Keratinocyte (primary cell): ENCODE measurements at regions not wholly inside any gene's neighbourhood (a gene's known extent, or its start where the extent isn't known, plus 50 kb on each side); places are given as distances from the start of the nearest gene placed in this dataset.

ENCODE experiments used
- DNase-seq: peaks from one replicate; pipeline ENCODE4 v3.0.0-alpha.2; 2011; ENCODE audit warnings: low read depth, missing footprints, low spot score
- FAIRE-seq: peaks from 2 replicates; lab custom pipeline; 2011; peaks lifted over from hg19 to GRCh38; lab: Jason Lieb, UNC
- H2AFZ ChIP-seq: 2 replicates; pipeline ENCODE4 v1.6.0; 2012; ENCODE audit warnings: low read length, control low read depth, inconsistent platforms; ENCODE audit not compliant: control insufficient read depth
- H3K27ac ChIP-seq: 2 replicates; pipeline ENCODE4 v1.5.1; 2011; ENCODE audit warnings: low read length; ENCODE audit not compliant: control insufficient read depth, insufficient read depth
- H3K27me3 ChIP-seq: 3 replicates; pipeline ENCODE4 v1.6.0; 2011; ENCODE audit warnings: low read length; ENCODE audit not compliant: control insufficient read depth, insufficient read depth; ENCODE audit errors: extremely low read depth
- H3K36me3 ChIP-seq, 2 experiments: 2 replicates in 1 of 2; 3 replicates in 1 of 2; pipeline ENCODE4 v1.5.1; 2011; ENCODE audit warnings: low read length in 2 of 2, mild to moderate bottlenecking in 1 of 2; ENCODE audit not compliant: control insufficient read depth in 2 of 2, insufficient read depth in 2 of 2; ENCODE audit errors: extremely low read depth in 1 of 2
- H3K4me1 ChIP-seq: 3 replicates; pipeline ENCODE4 v1.5.1; 2011; ENCODE audit warnings: low read length; ENCODE audit not compliant: control insufficient read depth, insufficient read depth; ENCODE audit errors: extremely low read depth
- H3K4me2 ChIP-seq: 3 replicates; pipeline ENCODE4 v1.6.0; 2011; ENCODE audit warnings: low read depth, low read length; ENCODE audit not compliant: control insufficient read depth, insufficient read depth; ENCODE audit errors: extremely low read depth
- H3K4me3 ChIP-seq, 3 experiments: fragments of 200-600 bp in 1 of 3; sonication (generic) in 1 of 3; 2 replicates in 2 of 3; 3 replicates in 1 of 3; pipeline ENCODE4 v1.5.1; 2011 to 2016; ENCODE audit warnings: low read length in 3 of 3, mild to moderate bottlenecking in 3 of 3, control low read depth in 2 of 3, inconsistent platforms in 1 of 3, low read depth in 1 of 3, mixed read lengths in 1 of 3, mixed run types in 1 of 3, moderate library complexity in 1 of 3; ENCODE audit not compliant: control insufficient read depth in 2 of 3, insufficient read depth in 2 of 3; ENCODE audit errors: extremely low read depth in 1 of 3
- H3K79me2 ChIP-seq: 2 replicates; pipeline ENCODE4 v1.6.0; 2012; ENCODE audit warnings: low read length; ENCODE audit not compliant: control insufficient read depth, insufficient read depth
- H3K9ac ChIP-seq: 3 replicates; pipeline ENCODE4 v1.6.0; 2011; ENCODE audit warnings: low read length; ENCODE audit not compliant: control insufficient read depth, insufficient read depth; ENCODE audit errors: extremely low read depth
- H3K9me1 ChIP-seq: 3 replicates; pipeline ENCODE4 v1.6.0; 2011; ENCODE audit warnings: low read length; ENCODE audit not compliant: control insufficient read depth, insufficient read depth; ENCODE audit errors: extremely low read depth
- H3K9me3 ChIP-seq: 2 replicates; pipeline ENCODE4 v1.5.1; 2012; ENCODE audit warnings: low read depth, low read length; ENCODE audit not compliant: control insufficient read depth
- H4K20me1 ChIP-seq: 3 replicates; pipeline ENCODE4 v1.6.0; 2011; ENCODE audit warnings: low read length; ENCODE audit not compliant: control insufficient read depth, insufficient read depth; ENCODE audit errors: extremely low read depth
- CTCF ChIP-seq, 3 experiments: IDR thresholded peaks in 1 of 3; conservative IDR thresholded peaks in 1 of 3; optimal IDR thresholded peaks in 1 of 3; 2 replicates in 2 of 3; 3 replicates in 1 of 3; pipeline versions ENCODE3 to v1.5.1; 2011; ENCODE audit warnings: low read length in 3 of 3, mild to moderate bottlenecking in 3 of 3, moderate library complexity in 2 of 3, control low read depth in 1 of 3, inconsistent platforms in 1 of 3; ENCODE audit not compliant: insufficient read depth in 2 of 3; ENCODE audit errors: extremely low read depth in 1 of 3
- EZH2 ChIP-seq: IDR thresholded peaks from one replicate; pipeline ENCODE4 v1.6.1; 2012; ENCODE audit warnings: inconsistent platforms, mild to moderate bottlenecking, low read length, moderate library complexity
- dilution Hi-C: fragments of 300-500 bp; cut with MboI; formaldehyde crosslinking; loops from one replicate; pipeline ENCODE4 v1.7.0; 2020; ENCODE audit warnings: low sequenced_read_pairs; ENCODE audit not compliant: extremely low pct_ligation_motif_present

- Histone ChIP-seq H3K9ac (no peak overlapping the region), H3K27me3 (no peaks in the 10 kb centered on the region), H3K27ac (no peak overlapping the region), H3K4me1 (peaks cover 26% of the 10 kb centered on the region), H3K36me3 (no peaks in the 10 kb centered on the region), H3K9me1 (no peaks in the 10 kb centered on the region), H3K9me3 (no peaks in the 10 kb centered on the region), H3K79me2 (peaks cover 5% of the 10 kb centered on the region), H3K4me3 (no peak overlapping the region), H4K20me1 (no peaks in the 10 kb centered on the region), H2AFZ (no peak overlapping the region), H3K4me2 (no peak overlapping the region)
- FAIRE-seq: no peak
- DNase-seq: no peak
- dilution Hi-C loops: no loop called here
- TF ChIP-seq EZH2: no peak
- no peak for TF ChIP-seq CTCF (optimal IDR thresholded peaks at IDR 0.05 in 1 of 3, IDR thresholded peaks at IDR 0.05 in 1 of 3, conservative IDR thresholded peaks at IDR 0.05 in 1 of 3; ENCODE audit: extremely low read depth in 1 of 3, insufficient read depth in 2 of 3, low read length in 3 of 3)
Observed at GRCh38 chr3:51618496-51618895, 52.6 kb upstream of the TEX264 start.

GRCh38 chr3:51619983-51620382 is 51.1 kb upstream of the TEX264 start:
- no peaks in the 10 kb centered on the region for H3K27me3 ChIP-seq
- no peak overlapping the region for H3K4me2 ChIP-seq
- no peak overlapping the region for H2AFZ ChIP-seq
- peaks cover 5% of the 10 kb centered on the region for H3K79me2 ChIP-seq
- no peaks in the 10 kb centered on the region for H4K20me1 ChIP-seq
- H3K27ac ChIP-seq: no peak overlapping the region
- H3K9me3 ChIP-seq: no peaks in the 10 kb centered on the region
- peaks cover 26% of the 10 kb centered on the region for H3K4me1 ChIP-seq
- no peak overlapping the region for H3K4me3 ChIP-seq
- H3K9me1 ChIP-seq: no peaks in the 10 kb centered on the region
- FAIRE-seq: no peak
- DNase-seq: no peak
- no peaks in the 10 kb centered on the region for H3K36me3 ChIP-seq
- TF ChIP-seq EZH2 (no peak), CTCF (optimal IDR thresholded peaks at IDR 0.05 in 1 of 3, IDR thresholded peaks at IDR 0.05 in 1 of 3, conservative IDR thresholded peaks at IDR 0.05 in 1 of 3; ENCODE audit: extremely low read depth in 1 of 3, insufficient read depth in 2 of 3, low read length in 3 of 3) (no peak)
- dilution Hi-C loops: no loop called here
- no peak overlapping the region for H3K9ac ChIP-seq
